B cell (primary cell): ENCODE measurements at regions not wholly inside any gene's neighbourhood (a gene's known extent, or its start where the extent isn't known, plus 50 kb on each side); places are given as distances from the start of the nearest gene placed in this dataset.

ENCODE experiments used
- ATAC-seq: fragments of 200-7000 bp; cut with Tn5 transposase; one replicate; pipeline ENCODE4 v1.10.0; 2021; ENCODE audit warnings: low read depth, mild to moderate bottlenecking, moderate number of reproducible peaks, moderate library complexity
- CTCF ChIA-PET: fragments of 350-600 bp; sonication (Branson Sonifier 250); formaldehyde crosslinking; loops from one replicate; lab custom pipeline; 2021; ENCODE audit warnings: antibody characterized with exemption, inconsistent platforms; lab: Charles Lee
- POLR2A ChIA-PET: fragments of 350-600 bp; sonication (Branson Sonifier 250); formaldehyde crosslinking; loops from one replicate; lab custom pipeline; 2021; ENCODE audit warnings: antibody characterized with exemption; lab: Charles Lee
- DNase-seq: peaks from one replicate; pipeline ENCODE4 v3.0.0; 2013
- H2AFZ ChIP-seq: 2 replicates; pipeline ENCODE4 v1.6.1; 2012; ENCODE audit warnings: mild to moderate bottlenecking, low read depth, low read length; ENCODE audit not compliant: insufficient read depth, poor library complexity, severe bottlenecking
- H3K27ac ChIP-seq, 2 donors: 1 replicate in 1 of 2; 2 replicates in 1 of 2; pipeline ENCODE4 v1.5.1; 2012 to 2013; ENCODE audit warnings: low read length in 2 of 2, mild to moderate bottlenecking in 2 of 2, moderate library complexity in 1 of 2
- H3K27me3 ChIP-seq, 4 experiments: fragments of 200-600 bp in 1 of 4; sonication (generic) in 1 of 4; replicated peaks in 1 of 4; 1 replicate in 2 of 4; 2 replicates in 2 of 4; pipeline versions ENCODE4 v1.6.1 to v1.7.0; 2013 to 2016; ENCODE audit warnings: low read length in 3 of 4, mild to moderate bottlenecking in 2 of 4, mixed read lengths in 1 of 4, moderate library complexity in 1 of 4; ENCODE audit not compliant: insufficient read depth in 4 of 4, control insufficient read depth in 3 of 4; ENCODE audit errors: control extremely low read depth in 1 of 4
- H3K36me3 ChIP-seq, 2 experiments: replicated peaks in 1 of 2; 1 replicate in 1 of 2; 2 replicates in 1 of 2; pipeline versions ENCODE4 v1.6.1 to v1.7.1; 2013; ENCODE audit warnings: low read length in 1 of 2; ENCODE audit not compliant: insufficient read depth in 2 of 2, control insufficient read depth in 1 of 2; ENCODE audit errors: control extremely low read depth in 1 of 2, extremely low read depth in 1 of 2
- H3K4me1 ChIP-seq, 2 donors: fragments of 200-600 bp in 1 of 2; sonication (generic) in 1 of 2; 1 replicate in 1 of 2; 2 replicates in 1 of 2; pipeline versions ENCODE4 v1.5.1 to v1.6.1; 2013 to 2017; ENCODE audit warnings: low read length in 2 of 2; ENCODE audit not compliant: control insufficient read depth in 2 of 2, insufficient read depth in 2 of 2
- H3K4me2 ChIP-seq: replicated peaks from 2 replicates; pipeline ENCODE3; 2012; ENCODE audit warnings: mild to moderate bottlenecking, low read depth, low read length; ENCODE audit not compliant: poor library complexity, severe bottlenecking
- H3K4me3 ChIP-seq, 5 experiments: fragments of 200-600 bp in 1 of 5; sonication (generic) in 1 of 5; 1 replicate in 3 of 5; 2 replicates in 2 of 5; pipeline versions ENCODE4 v1.5.1 to v1.7.0; 2011 to 2016; ENCODE audit warnings: low read length in 4 of 5, mild to moderate bottlenecking in 4 of 5, low read depth in 2 of 5, control low read depth in 1 of 5, moderate library complexity in 1 of 5; ENCODE audit not compliant: insufficient read depth in 1 of 5; ENCODE audit errors: control extremely low read depth in 1 of 5, extremely low read depth in 1 of 5
- H3K79me2 ChIP-seq: fragments of 200-600 bp; sonication (generic); one replicate; pipeline ENCODE4 v1.6.0; 2016; ENCODE audit warnings: low read length; ENCODE audit not compliant: control insufficient read depth, insufficient read depth
- H3K9ac ChIP-seq: fragments of 200-600 bp; sonication (generic); 2 replicates; pipeline ENCODE4 v1.6.1; 2017; ENCODE audit warnings: mild to moderate bottlenecking, low read length, moderate library complexity
- H3K9me3 ChIP-seq, 3 donors: one replicate each; pipeline versions ENCODE4 v1.6.1 to v1.7.1; 2013; ENCODE audit warnings: low read length in 2 of 3; ENCODE audit not compliant: control insufficient read depth in 2 of 3, insufficient read depth in 1 of 3; ENCODE audit errors: control extremely low read depth in 1 of 3
- H4K20me1 ChIP-seq: 2 replicates; pipeline ENCODE4 v1.6.0; 2012; ENCODE audit warnings: mild to moderate bottlenecking, low read length; ENCODE audit not compliant: insufficient read depth, control insufficient read depth, poor library complexity, severe bottlenecking
- H3K27ac Mint-ChIP-seq: one replicate; pipeline ENCODE4 v1.8.0; 2021; ENCODE audit warnings: mixed read lengths
- H3K27me3 Mint-ChIP-seq: one replicate; pipeline ENCODE4 v1.8.0; 2021; ENCODE audit warnings: mixed read lengths
- H3K4me1 Mint-ChIP-seq: one replicate; pipeline ENCODE4 v1.8.0; 2021; ENCODE audit warnings: mixed read lengths
- H3K4me3 Mint-ChIP-seq: one replicate; pipeline ENCODE4 v1.8.0; 2021; ENCODE audit warnings: mixed read lengths
- H3K9me3 Mint-ChIP-seq: one replicate; pipeline ENCODE4 v1.8.0; 2022; ENCODE audit warnings: mixed read lengths; ENCODE audit not compliant: insufficient read depth
- CTCF ChIP-seq: fragments of 200-600 bp; IDR thresholded peaks from one replicate; pipeline ENCODE4 v1.8.0; 2022; ENCODE audit warnings: antibody characterized with exemption, mild to moderate bottlenecking
- EZH2 ChIP-seq: IDR thresholded peaks from 2 replicates; pipeline ENCODE4 v1.6.1; 2012; ENCODE audit warnings: borderline replicate concordance, low read depth, mild to moderate bottlenecking, moderate library complexity, low read length; ENCODE audit not compliant: insufficient read depth, poor library complexity, severe bottlenecking
- WGBS: methylation state at CpG from one replicate; pipeline ENCODE4 v1.1.5; 2013; ENCODE audit warnings: missing lambda C conversion rate; ENCODE audit not compliant: insufficient coverage; 5-methylcytosine and 5-hydroxymethylcytosine counted together
- intact Hi-C: fragments of 100-400 bp; cut with micrococcal nuclease; formaldehyde crosslinking; loops from one replicate; pipeline ENCODE4 v1.10.0; 2022

GRCh38 chr6:163897030-163897429 is 482.5 kb downstream of the QKI start:
- CTCF ChIA-PET, result no interaction called here
- no peaks in the 10 kb centered on the region for H3K4me1 Mint-ChIP-seq

GRCh38 chr6:163895162-163895561 is 480.6 kb downstream of the QKI start:
- peaks cover 0 to 3% (median 0%) of the 10 kb centered on the region in 4 experiments for H3K27me3 ChIP-seq
- no peaks in the 10 kb centered on the region for H3K36me3 ChIP-seq
- H3K4me3 Mint-ChIP-seq, result no peak overlapping the region
- TF ChIP-seq EZH2 (no peak), CTCF (no peak)
- H3K4me1 Mint-ChIP-seq, result no peaks in the 10 kb centered on the region
- no peaks in the 10 kb centered on the region for H3K79me2 ChIP-seq
- ATAC-seq, result no peak
- H4K20me1 ChIP-seq, result no peaks in the 10 kb centered on the region
- no peak for DNase-seq
- intact Hi-C loops, result no loop called here
- H3K9me3 ChIP-seq, result peaks cover 0 to 3% (median 0%) of the 10 kb centered on the region in 3 donors
- no peak overlapping the region for H3K4me3 ChIP-seq
- H3K27ac Mint-ChIP-seq, result no peak overlapping the region
- ChIA-PET CTCF (interaction anchor here (0.8 kb wide), 1 partner anchor 30 kb away, joined by 4 read pairs; no protein-coding TSS in a partner anchor), POLR2A (no interaction called here)
- no peak overlapping the region for H3K4me2 ChIP-seq
- no peak overlapping the region for H3K27ac ChIP-seq
- no peaks in the 10 kb centered on the region for H3K4me1 ChIP-seq
- peaks cover 8% of the 10 kb centered on the region for H3K27me3 Mint-ChIP-seq
- H3K9me3 Mint-ChIP-seq, result no peaks in the 10 kb centered on the region
- H3K9ac ChIP-seq, result no peak overlapping the region
- no peak overlapping the region for H2AFZ ChIP-seq

More at GRCh38 chr6:163897030-163897429, 482.5 kb downstream of the QKI start:
- Histone ChIP-seq H3K9me3 (peaks cover 0 to 3% (median 0%) of the 10 kb centered on the region in 3 donors), H3K27ac (no peak overlapping the region), H2AFZ (no peak overlapping the region), H3K4me2 (no peak overlapping the region), H3K9ac (no peak overlapping the region), H4K20me1 (no peaks in the 10 kb centered on the region), H3K79me2 (no peaks in the 10 kb centered on the region), H3K4me3 (no peak overlapping the region), H3K36me3 (no peaks in the 10 kb centered on the region), H3K4me1 (no peaks in the 10 kb centered on the region), H3K27me3 (peaks cover 0 to 3% (median 0%) of the 10 kb centered on the region in 4 experiments)
- ATAC-seq (no peak), DNase-seq (no peak)
- POLR2A ChIA-PET, result no interaction called here
- Mint-ChIP-seq H3K27ac (no peak overlapping the region), H3K4me3 (no peak overlapping the region), H3K27me3 (peaks cover 8% of the 10 kb centered on the region), H3K9me3 (no peaks in the 10 kb centered on the region)
- 76% methylated on average over 5 of the region's 8 CpGs for WGBS
- TF ChIP-seq EZH2 (no peak), CTCF (no peak)
- intact Hi-C loops, result no loop called here
